HG03457 (cell line): ENCODE measurements at regions not wholly inside any gene's neighbourhood (a gene's known extent, or its start where the extent isn't known, plus 50 kb on each side); places are given as distances from the start of the nearest gene placed in this dataset.
"Not testable (repeated sequence)": the region's sequence is repeated elsewhere in the genome, so short reads cannot be mapped to it uniquely, and the experiment has no call there.

Experiments
- ATAC-seq: cut with Tn5 transposase; IDR thresholded peaks from one replicate; pipeline ENCODE4 v1.9.1; 2021; ENCODE audit warnings: moderate number of reproducible peaks; ENCODE audit not compliant: unreplicated experiment

- ATAC-seq, result no peak
These were observed 826.2 kb downstream of the CDH8 start for GRCh38 chr16:61210076-61210475.

- no peak for ATAC-seq
These were observed 841.2 kb downstream of the CDH8 start for GRCh38 chr16:61195006-61195405.

- no peak for ATAC-seq
These were observed 841.7 kb downstream of the CDH8 start for GRCh38 chr16:61194573-61194972.

- ATAC-seq, result no peak
These were observed 853.8 kb downstream of the CDH8 start for GRCh38 chr16:61182391-61182790.

- no peak for ATAC-seq
These were observed 854.3 kb downstream of the CDH8 start for GRCh38 chr16:61181982-61182381.

GRCh38 chr16:61179561-61179960 is 856.7 kb downstream of the CDH8 start:
- no peak for ATAC-seq

GRCh38 chr16:61165797-61166196 is 870.4 kb downstream of the CDH8 start:
- ATAC-seq, result no peak

- no peak for ATAC-seq
These were observed 885.9 kb downstream of the CDH8 start for GRCh38 chr16:61150351-61150750.

- no peak for ATAC-seq
These were observed 886.5 kb downstream of the CDH8 start for GRCh38 chr16:61149709-61150108.

- ATAC-seq, result no peak
These were observed 887.3 kb downstream of the CDH8 start for GRCh38 chr16:61148930-61149329.

GRCh38 chr16:61146429-61146828 is 889.8 kb downstream of the CDH8 start:
- no peak for ATAC-seq

- no peak for ATAC-seq
These were observed 904.8 kb downstream of the CDH8 start for GRCh38 chr16:61131447-61131846.

GRCh38 chr16:61128545-61129323 is 907.5 kb downstream of the CDH8 start:
- ATAC-seq, result no peak

GRCh38 chr16:61105544-61105943 is 930.7 kb downstream of the CDH8 start:
- ATAC-seq, result no peak

GRCh38 chr16:61098505-61098904 is 937.7 kb downstream of the CDH8 start:
- ATAC-seq, result no peak

GRCh38 chr16:61091300-61091699 is 944.9 kb downstream of the CDH8 start:
- ATAC-seq, result not testable (repeated sequence)

- ATAC-seq, result no peak
These were observed 952.5 kb downstream of the CDH8 start for GRCh38 chr16:61083711-61084110.

GRCh38 chr16:61074324-61074723 is 961.9 kb downstream of the CDH8 start:
- ATAC-seq, result no peak

GRCh38 chr16:61057635-61058034 is 978.6 kb downstream of the CDH8 start:
- no peak for ATAC-seq

GRCh38 chr16:61050547-61050946 is 985.7 kb downstream of the CDH8 start:
- no peak for ATAC-seq

- no peak for ATAC-seq
These were observed 990.3 kb downstream of the CDH8 start for GRCh38 chr16:61045931-61046330.

- no peak for ATAC-seq
These were observed 993.5 kb downstream of the CDH8 start for GRCh38 chr16:61042737-61043136.

GRCh38 chr16:61030616-61031015 is 1005.6 kb downstream of the CDH8 start:
- no peak for ATAC-seq
